ENCODE measurements at regions not wholly inside any gene's neighbourhood (a gene's known extent, or its start where the extent isn't known, plus 50 kb on each side); places are given as distances from the start of the nearest gene placed in this dataset.

GRCh38 chr16:85162478-85163277, 50.4 kb upstream of the CIBAR2 start:
- Mint-ChIP-seq H3K36me3 (ENCODE audit: insufficient read depth in 2 of 2) (no peaks in the 10 kb centered on the region), H3K9me3 (no peaks in the 10 kb centered on the region), H3K4me3 (no peak overlapping the region), H3K4me1 (ENCODE audit: low read depth) (peaks cover 8% of the 10 kb centered on the region), H3K27ac (no peak overlapping the region), H3K27me3 (ENCODE audit: low read depth) (peaks cover 16% of the 10 kb centered on the region)
- ATAC-seq (replicated peaks in 1 of 2) (no peak), DNase-seq (no peak)

DNA sequence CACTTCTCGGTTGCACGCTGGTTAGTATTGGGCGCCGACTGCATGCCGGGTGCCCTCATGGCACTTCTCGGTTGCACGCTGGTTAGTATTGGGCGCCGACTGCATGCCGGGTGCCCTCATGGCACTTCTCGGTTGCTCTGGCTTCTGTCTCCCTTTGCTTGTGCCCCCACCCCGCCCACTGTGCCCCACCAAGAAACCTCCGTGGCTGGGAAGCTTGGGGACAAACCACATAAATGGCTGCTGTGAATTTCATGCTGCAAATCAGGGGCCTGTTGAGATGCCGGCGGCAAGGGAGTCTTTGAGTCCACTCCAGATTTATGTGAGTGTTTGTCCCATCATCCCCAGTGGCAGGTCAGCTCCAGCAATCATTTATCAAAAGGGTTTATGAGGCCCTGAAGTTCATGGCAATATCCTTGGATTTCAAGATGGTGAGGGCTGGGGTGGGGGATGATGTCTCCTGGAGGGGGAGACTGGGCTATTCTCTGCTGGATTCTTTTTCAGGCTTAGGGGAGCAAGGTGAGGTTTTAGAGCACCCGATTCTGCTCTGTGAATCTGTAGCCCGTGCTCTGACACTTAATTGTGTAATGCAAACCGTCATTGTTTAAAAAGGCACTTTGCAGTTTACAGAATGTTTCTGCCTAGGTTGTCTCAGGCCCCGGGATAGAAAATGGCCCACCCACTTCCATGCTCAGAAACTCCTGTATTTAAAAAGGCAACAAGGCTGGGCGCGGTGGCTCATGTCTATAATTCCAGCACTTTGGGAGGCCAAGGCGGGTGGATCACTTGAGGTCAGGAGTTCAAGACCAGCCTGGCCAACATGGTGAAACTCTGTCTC, 51.2 kb upstream of the CIBAR2 start:
- Mint-ChIP-seq H3K36me3 (ENCODE audit: insufficient read depth in 2 of 2) (no peaks in the 10 kb centered on the region), H3K27me3 (ENCODE audit: low read depth) (peaks cover 24% of the 10 kb centered on the region), H3K27ac (no peak overlapping the region), H3K4me3 (no peak overlapping the region), H3K4me1 (ENCODE audit: low read depth) (no peaks in the 10 kb centered on the region), H3K9me3 (no peaks in the 10 kb centered on the region)
- no peak for DNase-seq
- ATAC-seq (replicated peaks in 1 of 2) = no peak

DNA sequence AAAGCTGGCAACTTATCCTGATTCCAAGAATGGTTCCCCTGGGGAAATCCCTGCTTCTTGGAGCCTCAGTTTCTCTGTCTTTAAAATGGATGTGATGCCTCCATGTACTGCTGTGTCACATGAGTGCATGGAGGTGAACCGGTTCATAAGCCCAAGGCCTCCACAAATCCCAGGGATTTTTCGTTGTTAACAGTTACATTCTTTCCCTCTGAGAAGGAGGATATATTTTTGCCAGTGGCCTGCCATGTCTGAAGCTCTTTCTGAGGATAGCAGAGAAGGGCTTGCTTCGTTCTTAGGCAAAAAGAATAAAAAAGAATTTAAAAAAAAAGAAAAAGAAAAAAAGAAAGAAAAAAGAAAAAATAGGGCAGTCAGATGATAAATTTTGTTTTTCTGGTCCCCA, 52.2 kb upstream of the CIBAR2 start:
- DNase-seq (no peak), ATAC-seq (replicated peaks in 1 of 2) (no peak)
- Mint-ChIP-seq H3K9me3 (no peaks in the 10 kb centered on the region), H3K4me1 (ENCODE audit: low read depth) (no peaks in the 10 kb centered on the region), H3K27ac (no peak overlapping the region), H3K4me3 (no peak overlapping the region), H3K27me3 (ENCODE audit: low read depth) (peaks cover 25% of the 10 kb centered on the region), H3K36me3 (ENCODE audit: insufficient read depth in 2 of 2) (no peaks in the 10 kb centered on the region)

- Mint-ChIP-seq H3K4me3 (no peak overlapping the region), H3K9me3 (no peaks in the 10 kb centered on the region), H3K27ac (no peak overlapping the region), H3K27me3 (ENCODE audit: low read depth) (peaks cover 25% of the 10 kb centered on the region), H3K4me1 (ENCODE audit: low read depth) (no peaks in the 10 kb centered on the region), H3K36me3 (ENCODE audit: insufficient read depth in 2 of 2) (no peaks in the 10 kb centered on the region)
- no peak for ATAC-seq (replicated peaks in 1 of 2)
- no peak for DNase-seq
These were observed 52.7 kb upstream of the CIBAR2 start for GRCh38 chr16:85164838-85165516.

- Mint-ChIP-seq H3K9me3 (no peaks in the 10 kb centered on the region), H3K27ac (no peak overlapping the region), H3K4me1 (ENCODE audit: low read depth) (no peaks in the 10 kb centered on the region), H3K27me3 (ENCODE audit: low read depth) (peaks cover 29% of the 10 kb centered on the region), H3K4me3 (no peak overlapping the region), H3K36me3 (ENCODE audit: insufficient read depth in 2 of 2) (no peaks in the 10 kb centered on the region)
- ATAC-seq (replicated peaks in 1 of 2) (no peak), DNase-seq (no peak)
These were observed 53.5 kb upstream of the CIBAR2 start for GRCh38 chr16:85165781-85166180.

DNA sequence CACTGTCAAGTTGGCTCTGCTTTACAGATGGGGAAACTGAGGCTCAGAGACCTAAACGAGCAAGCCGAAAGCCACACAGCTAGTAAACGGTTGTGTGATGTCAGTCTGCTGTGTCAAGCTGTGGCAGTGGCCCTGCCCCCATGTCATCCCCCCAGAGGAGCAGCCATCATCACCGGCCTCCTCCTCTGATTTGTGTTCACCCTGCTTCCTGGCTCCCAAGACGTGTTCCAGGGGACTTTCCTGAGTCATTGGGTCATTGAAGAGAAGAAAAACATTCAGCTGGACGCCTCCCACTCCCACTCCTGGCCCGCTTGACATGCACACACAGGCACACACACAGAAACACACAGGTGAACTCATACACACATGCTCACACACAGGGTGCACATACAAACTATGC, 54.0 kb upstream of the CIBAR2 start:
- ATAC-seq (replicated peaks in 1 of 2) = no peak
- peaks cover 33% of the 10 kb centered on the region for H3K27me3 Mint-ChIP-seq (ENCODE audit: low read depth)
- no peak for DNase-seq
- no peak overlapping the region for H3K4me3 Mint-ChIP-seq
- H3K36me3 Mint-ChIP-seq (ENCODE audit: insufficient read depth in 2 of 2) = no peaks in the 10 kb centered on the region
- H3K4me1 Mint-ChIP-seq (ENCODE audit: low read depth) = peaks cover 2% of the 10 kb centered on the region
- no peaks in the 10 kb centered on the region for H3K9me3 Mint-ChIP-seq
- no peak overlapping the region for H3K27ac Mint-ChIP-seq

DNA sequence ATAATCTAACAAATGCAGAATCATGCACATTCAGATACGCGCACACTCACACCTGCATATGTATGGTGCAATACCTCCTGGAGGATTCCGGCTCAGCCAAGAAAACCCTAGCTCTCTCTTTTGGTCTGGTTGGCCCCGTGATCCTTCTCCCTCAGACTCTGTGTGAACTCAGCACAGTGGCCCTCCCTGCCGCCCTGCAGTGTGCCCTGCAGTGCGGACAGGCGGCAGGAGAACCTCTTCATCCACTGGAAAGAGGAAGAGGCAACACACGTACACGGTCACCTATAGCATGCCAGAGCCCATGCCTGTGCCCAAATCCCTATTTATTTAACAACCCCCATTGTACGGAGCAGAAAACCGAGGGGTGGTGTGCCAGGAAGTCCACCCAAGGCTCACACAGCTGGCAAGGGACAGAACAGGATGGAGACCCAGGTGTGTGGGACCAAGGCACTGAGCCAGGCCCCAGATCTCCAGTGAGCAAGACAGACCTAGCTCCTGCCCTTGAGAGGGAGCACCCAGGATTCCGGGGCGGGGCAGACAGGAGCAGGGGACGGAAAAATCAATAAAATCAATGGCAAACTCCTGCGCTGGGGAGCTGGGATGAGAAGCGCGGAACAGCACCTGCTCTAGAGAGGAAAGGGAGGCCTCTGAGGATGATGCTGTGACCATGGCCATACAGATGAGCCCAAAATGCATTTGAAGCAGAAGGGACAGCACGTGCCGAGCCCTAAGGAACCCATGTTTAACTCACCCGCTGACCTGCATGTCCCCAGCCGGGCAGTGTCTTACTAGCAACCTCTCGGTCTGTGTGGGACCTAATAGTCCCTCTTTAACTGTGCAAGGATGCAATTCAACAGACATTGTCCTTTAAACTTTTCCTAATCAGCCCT, 54.7 kb upstream of the CIBAR2 start:
- no peak overlapping the region for H3K4me3 Mint-ChIP-seq
- peaks cover 39% of the 10 kb centered on the region for H3K27me3 Mint-ChIP-seq (ENCODE audit: low read depth)
- ATAC-seq (replicated peaks in 1 of 2) (no peak), DNase-seq (no peak)
- no peaks in the 10 kb centered on the region for H3K36me3 Mint-ChIP-seq (ENCODE audit: insufficient read depth in 2 of 2)
- H3K27ac Mint-ChIP-seq = no peak overlapping the region
- no peaks in the 10 kb centered on the region for H3K9me3 Mint-ChIP-seq
- H3K4me1 Mint-ChIP-seq (ENCODE audit: low read depth) = peaks cover 8% of the 10 kb centered on the region

- DNase-seq (no peak), ATAC-seq (replicated peaks in 1 of 2) (no peak)
- H3K27me3 Mint-ChIP-seq (ENCODE audit: low read depth) = peaks cover 49% of the 10 kb centered on the region
- H3K27ac Mint-ChIP-seq = no peak overlapping the region
- H3K9me3 Mint-ChIP-seq = no peaks in the 10 kb centered on the region
- peaks cover 17% of the 10 kb centered on the region for H3K4me1 Mint-ChIP-seq (ENCODE audit: low read depth)
- no peaks in the 10 kb centered on the region for H3K36me3 Mint-ChIP-seq (ENCODE audit: insufficient read depth in 2 of 2)
- peak overlapping the region in 1 of 2 donors; percentile 22 for H3K4me3 Mint-ChIP-seq
These were observed 55.6 kb upstream of the CIBAR2 start for GRCh38 chr16:85167589-85168537.

- H3K27me3 Mint-ChIP-seq (ENCODE audit: low read depth) = peaks cover 58% of the 10 kb centered on the region
- DNase-seq (no peak), ATAC-seq (replicated peaks in 1 of 2) (no peak)
- H3K36me3 Mint-ChIP-seq (ENCODE audit: insufficient read depth in 2 of 2) = no peaks in the 10 kb centered on the region
- H3K27ac Mint-ChIP-seq = no peak overlapping the region
- peaks cover 19% of the 10 kb centered on the region for H3K4me1 Mint-ChIP-seq (ENCODE audit: low read depth)
- no peaks in the 10 kb centered on the region for H3K9me3 Mint-ChIP-seq
- peak overlapping the region; percentile 55 to 70 for H3K4me3 Mint-ChIP-seq
These were observed 56.5 kb upstream of the CIBAR2 start for GRCh38 chr16:85168732-85169256.

DNA sequence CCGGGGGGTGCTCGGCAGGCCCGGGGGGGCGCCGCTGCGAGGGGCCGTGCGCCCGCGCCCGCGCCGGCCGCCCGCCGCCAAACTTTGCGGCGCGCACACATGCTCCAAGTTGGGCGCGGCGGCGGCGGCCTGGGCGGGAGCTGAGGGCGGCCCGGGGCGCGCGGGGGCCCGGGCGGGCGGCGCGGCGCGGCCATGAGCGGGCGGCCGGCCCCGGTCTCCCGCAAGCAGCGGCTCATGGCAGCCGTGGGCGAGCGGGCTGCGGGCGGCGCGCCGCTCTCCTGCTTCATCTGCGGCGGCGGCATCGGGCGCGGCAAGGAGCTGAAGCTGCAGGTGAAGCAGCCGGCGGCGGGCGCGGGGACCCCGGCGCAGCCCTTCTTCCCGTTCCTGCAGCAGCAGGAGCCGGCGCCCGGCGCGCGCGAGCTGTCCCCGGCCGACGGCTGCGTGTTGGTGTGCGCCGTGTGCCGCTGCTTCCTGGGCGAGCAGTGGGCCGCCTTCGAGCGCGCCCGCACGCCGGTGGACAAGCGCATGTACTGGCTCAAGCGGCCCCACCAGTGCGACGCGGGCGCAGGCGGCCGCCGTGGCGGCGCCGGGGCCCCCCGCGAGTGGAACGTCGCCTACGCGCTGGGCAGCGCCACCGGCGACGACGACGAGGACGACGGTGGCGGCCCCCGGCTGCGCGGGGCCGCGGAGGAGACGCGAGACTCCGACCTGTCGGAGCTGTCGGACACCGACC, 57.2 kb upstream of the CIBAR2 start:
- Mint-ChIP-seq H3K36me3 (ENCODE audit: insufficient read depth in 2 of 2) (no peaks in the 10 kb centered on the region), H3K27me3 (ENCODE audit: low read depth) (peaks cover 62% of the 10 kb centered on the region), H3K27ac (no peak overlapping the region), H3K4me3 (no peak overlapping the region), H3K4me1 (ENCODE audit: low read depth) (peaks cover 19% of the 10 kb centered on the region), H3K9me3 (no peaks in the 10 kb centered on the region)
- DNase-seq = peak in 1 of 2 donors; percentile 4
- peak; percentile 17 to 29 for ATAC-seq (replicated peaks in 1 of 2)

- peaks cover 19% of the 10 kb centered on the region for H3K4me1 Mint-ChIP-seq (ENCODE audit: low read depth)
- H3K4me3 Mint-ChIP-seq = no peak overlapping the region
- no peak for DNase-seq
- H3K9me3 Mint-ChIP-seq = no peaks in the 10 kb centered on the region
- H3K27ac Mint-ChIP-seq = no peak overlapping the region
- H3K27me3 Mint-ChIP-seq (ENCODE audit: low read depth) = peaks cover 64% of the 10 kb centered on the region
- no peak for ATAC-seq (replicated peaks in 1 of 2)
- H3K36me3 Mint-ChIP-seq (ENCODE audit: insufficient read depth in 2 of 2) = no peaks in the 10 kb centered on the region
These were observed 57.8 kb upstream of the CIBAR2 start for GRCh38 chr16:85170066-85170491.

Data from activated T-cell treated with anti-CD3 and anti-CD28 coated beads, Interleukin-2, amount 50 U/mL, for 72 hours (primary cell).